SK-N-SH treated with all-trans-retinoic acid at 6 μM for 48 hours (cell line): ENCODE measurements at regions not wholly inside any gene's neighbourhood (a gene's known extent, or its start where the extent isn't known, plus 50 kb on each side); places are given as distances from the start of the nearest gene placed in this dataset.

ENCODE experiments used
- ATAC-seq: fragments of 200-7000 bp; cut with Tn5 transposase; 3 replicates; pipeline ENCODE4 v1.9.1; 2020; ENCODE audit warnings: mild to moderate bottlenecking, moderate library complexity
- ARNTL ChIP-seq: fragments of 450-650 bp; formaldehyde crosslinking; IDR thresholded peaks from 2 replicates; pipeline ENCODE4 v1.5.0; 2020; ENCODE audit warnings: low read depth, mild to moderate bottlenecking, moderate library complexity, borderline replicate concordance
- BACH2 ChIP-seq: fragments of 250-450 bp; sonication (Bioruptor Pico); IDR thresholded peaks from 2 replicates; pipeline ENCODE4 v1.9.0; 2021; ENCODE audit warnings: mild to moderate bottlenecking, borderline replicate concordance
- CSDC2 ChIP-seq: fragments of 250-450 bp; sonication (Bioruptor Pico); IDR thresholded peaks from 2 replicates; pipeline ENCODE4 v1.5.0; 2020; ENCODE audit warnings: mild to moderate bottlenecking, moderate library complexity
- ESRRG ChIP-seq: fragments of 250-450 bp; sonication (Bioruptor Pico); IDR thresholded peaks from 2 replicates; pipeline ENCODE4 v1.6.1; 2021; ENCODE audit warnings: mild to moderate bottlenecking
- GLIS3 ChIP-seq: fragments of 250-450 bp; sonication (Bioruptor Pico); IDR thresholded peaks from 2 replicates; pipeline ENCODE4 v1.5.0; 2020; ENCODE audit warnings: mild to moderate bottlenecking, moderate library complexity
- ISL1 ChIP-seq: fragments of 250-450 bp; sonication (Bioruptor Pico); IDR thresholded peaks from 2 replicates; pipeline ENCODE4 v2.1.2; 2022; ENCODE audit warnings: mild to moderate bottlenecking, moderate library complexity
- OSR1 ChIP-seq: fragments of 250-450 bp; sonication (Bioruptor Pico); IDR thresholded peaks from 2 replicates; pipeline ENCODE4 v1.8.0; 2022; ENCODE audit warnings: moderate library complexity, mild to moderate bottlenecking, inconsistent platforms
- PPARA ChIP-seq: fragments of 250-450 bp; sonication (Bioruptor Pico); IDR thresholded peaks from 2 replicates; pipeline ENCODE4 v1.5.0; 2020; ENCODE audit warnings: mild to moderate bottlenecking, borderline replicate concordance
- RARB ChIP-seq: fragments of 250-450 bp; sonication (Bioruptor Pico); IDR thresholded peaks from 2 replicates; pipeline ENCODE4 v1.8.0; 2021; ENCODE audit warnings: mild to moderate bottlenecking, moderate library complexity
- SNAI2 ChIP-seq: fragments of 250-450 bp; sonication (Bioruptor Pico); IDR thresholded peaks from 2 replicates; pipeline ENCODE4 v1.5.0; 2020; ENCODE audit warnings: mild to moderate bottlenecking, moderate library complexity
- TCF4 ChIP-seq: fragments of 250-450 bp; sonication (Bioruptor Pico); IDR thresholded peaks from 2 replicates; pipeline ENCODE4 v1.8.0; 2021; ENCODE audit warnings: mild to moderate bottlenecking, moderate library complexity, borderline replicate concordance
- TOX ChIP-seq: fragments of 250-450 bp; sonication (Bioruptor Pico); IDR thresholded peaks from 2 replicates; pipeline ENCODE4 v1.8.0; 2021; ENCODE audit warnings: mild to moderate bottlenecking, moderate library complexity, borderline replicate concordance
- ZC3H10 ChIP-seq: fragments of 250-450 bp; sonication (Bioruptor Pico); IDR thresholded peaks from 2 replicates; pipeline ENCODE4 v1.5.1; 2021; ENCODE audit warnings: mild to moderate bottlenecking, moderate library complexity
- ZFP3 ChIP-seq: fragments of 250-450 bp; sonication (Bioruptor Pico); IDR thresholded peaks from 2 replicates; pipeline ENCODE4 v1.5.0; 2020; ENCODE audit warnings: mild to moderate bottlenecking, moderate library complexity
- ZFP30 ChIP-seq: fragments of 450-650 bp; formaldehyde crosslinking; IDR thresholded peaks from 2 replicates; pipeline ENCODE4 v1.5.0; 2022; ENCODE audit warnings: mild to moderate bottlenecking, moderate library complexity
- ZNF70 ChIP-seq: fragments of 450-650 bp; formaldehyde crosslinking; IDR thresholded peaks from 2 replicates; pipeline ENCODE4 v1.5.0; 2020; ENCODE audit warnings: mild to moderate bottlenecking, moderate library complexity
- ZNF8 ChIP-seq: fragments of 450-650 bp; formaldehyde crosslinking; IDR thresholded peaks from 2 replicates; pipeline ENCODE4 v1.5.0; 2020; ENCODE audit warnings: mild to moderate bottlenecking, moderate library complexity
- TF ChIP-seq, protein P1 (sequence below): fragments of 250-450 bp; sonication (Bioruptor Pico); IDR thresholded peaks from 2 replicates; pipeline ENCODE4 v1.5.1; 2020; ENCODE audit warnings: low read depth, mild to moderate bottlenecking, moderate library complexity
- TF ChIP-seq, protein P2 (sequence below): fragments of 250-450 bp; sonication (Bioruptor Pico); IDR thresholded peaks from 2 replicates; pipeline ENCODE4 v1.8.0; 2020; ENCODE audit warnings: mild to moderate bottlenecking, moderate library complexity, borderline replicate concordance
- TF ChIP-seq, protein P3 (sequence below): fragments of 250-450 bp; sonication (Bioruptor Pico); IDR thresholded peaks from 2 replicates; pipeline ENCODE4 v1.5.0; 2020; ENCODE audit warnings: mild to moderate bottlenecking, moderate library complexity
- TF ChIP-seq, protein P4 (sequence below): fragments of 250-450 bp; sonication (Bioruptor Pico); IDR thresholded peaks from 2 replicates; pipeline ENCODE4 v1.8.0; 2021; ENCODE audit warnings: low read depth, mild to moderate bottlenecking, moderate library complexity, borderline replicate concordance
- TF ChIP-seq, protein P5 (sequence below): fragments of 250-450 bp; sonication (Bioruptor Pico); IDR thresholded peaks from 2 replicates; pipeline ENCODE4 v1.5.1; 2021; ENCODE audit warnings: mild to moderate bottlenecking, moderate library complexity

DNA sequence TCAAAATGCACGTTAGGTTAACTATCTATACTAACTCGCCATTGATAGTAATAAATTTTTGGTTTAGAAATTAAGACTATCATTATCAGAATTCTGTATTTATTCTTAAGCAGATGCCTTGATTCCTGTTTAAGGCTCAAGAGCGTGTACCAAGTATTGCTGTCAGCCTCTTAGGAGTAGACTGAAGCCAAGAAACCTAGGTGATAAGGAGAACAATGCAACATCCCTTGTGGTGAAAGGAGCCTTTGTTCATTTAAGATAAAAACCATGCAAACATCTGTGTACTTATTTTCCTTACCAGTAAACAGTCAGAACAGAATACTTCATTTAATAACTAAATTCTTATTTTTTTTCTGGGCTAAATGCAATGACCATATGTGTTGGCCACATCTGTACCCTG lies 109.4 kb upstream of the NOVA1 start:
- TF ChIP-seq, protein P1, sequence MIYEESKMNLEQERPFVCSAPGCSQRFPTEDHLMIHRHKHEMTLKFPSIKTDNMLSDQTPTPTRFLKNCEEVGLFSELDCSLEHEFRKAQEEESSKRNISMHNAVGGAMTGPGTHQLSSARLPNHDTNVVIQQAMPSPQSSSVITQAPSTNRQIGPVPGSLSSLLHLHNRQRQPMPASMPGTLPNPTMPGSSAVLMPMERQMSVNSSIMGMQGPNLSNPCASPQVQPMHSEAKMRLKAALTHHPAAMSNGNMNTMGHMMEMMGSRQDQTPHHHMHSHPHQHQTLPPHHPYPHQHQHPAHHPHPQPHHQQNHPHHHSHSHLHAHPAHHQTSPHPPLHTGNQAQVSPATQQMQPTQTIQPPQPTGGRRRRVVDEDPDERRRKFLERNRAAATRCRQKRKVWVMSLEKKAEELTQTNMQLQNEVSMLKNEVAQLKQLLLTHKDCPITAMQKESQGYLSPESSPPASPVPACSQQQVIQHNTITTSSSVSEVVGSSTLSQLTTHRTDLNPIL (CRISPR knock-in tag) = no peak
- TF ChIP-seq RARB (CRISPR knock-in tag) = no peak
- TF ChIP-seq ZNF70 = no peak
- no peak for TF ChIP-seq BACH2 (CRISPR knock-in tag)
- TF ChIP-seq CSDC2 (CRISPR knock-in tag) = no peak
- TF ChIP-seq ESRRG (CRISPR knock-in tag) = no peak
- TF ChIP-seq OSR1 (CRISPR knock-in tag) = no peak
- TF ChIP-seq TOX = no peak
- TF ChIP-seq ARNTL (CRISPR knock-in tag) = no peak
- no peak for TF ChIP-seq TCF4 (CRISPR knock-in tag)
- TF ChIP-seq, protein P2, sequence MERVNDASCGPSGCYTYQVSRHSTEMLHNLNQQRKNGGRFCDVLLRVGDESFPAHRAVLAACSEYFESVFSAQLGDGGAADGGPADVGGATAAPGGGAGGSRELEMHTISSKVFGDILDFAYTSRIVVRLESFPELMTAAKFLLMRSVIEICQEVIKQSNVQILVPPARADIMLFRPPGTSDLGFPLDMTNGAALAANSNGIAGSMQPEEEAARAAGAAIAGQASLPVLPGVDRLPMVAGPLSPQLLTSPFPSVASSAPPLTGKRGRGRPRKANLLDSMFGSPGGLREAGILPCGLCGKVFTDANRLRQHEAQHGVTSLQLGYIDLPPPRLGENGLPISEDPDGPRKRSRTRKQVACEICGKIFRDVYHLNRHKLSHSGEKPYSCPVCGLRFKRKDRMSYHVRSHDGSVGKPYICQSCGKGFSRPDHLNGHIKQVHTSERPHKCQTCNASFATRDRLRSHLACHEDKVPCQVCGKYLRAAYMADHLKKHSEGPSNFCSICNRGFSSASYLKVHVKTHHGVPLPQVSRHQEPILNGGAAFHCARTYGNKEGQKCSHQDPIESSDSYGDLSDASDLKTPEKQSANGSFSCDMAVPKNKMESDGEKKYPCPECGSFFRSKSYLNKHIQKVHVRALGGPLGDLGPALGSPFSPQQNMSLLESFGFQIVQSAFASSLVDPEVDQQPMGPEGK (CRISPR knock-in tag) = no peak
- no peak for TF ChIP-seq GLIS3 (CRISPR knock-in tag)
- no peak for TF ChIP-seq ZFP30 (CRISPR knock-in tag)
- TF ChIP-seq, protein P3, sequence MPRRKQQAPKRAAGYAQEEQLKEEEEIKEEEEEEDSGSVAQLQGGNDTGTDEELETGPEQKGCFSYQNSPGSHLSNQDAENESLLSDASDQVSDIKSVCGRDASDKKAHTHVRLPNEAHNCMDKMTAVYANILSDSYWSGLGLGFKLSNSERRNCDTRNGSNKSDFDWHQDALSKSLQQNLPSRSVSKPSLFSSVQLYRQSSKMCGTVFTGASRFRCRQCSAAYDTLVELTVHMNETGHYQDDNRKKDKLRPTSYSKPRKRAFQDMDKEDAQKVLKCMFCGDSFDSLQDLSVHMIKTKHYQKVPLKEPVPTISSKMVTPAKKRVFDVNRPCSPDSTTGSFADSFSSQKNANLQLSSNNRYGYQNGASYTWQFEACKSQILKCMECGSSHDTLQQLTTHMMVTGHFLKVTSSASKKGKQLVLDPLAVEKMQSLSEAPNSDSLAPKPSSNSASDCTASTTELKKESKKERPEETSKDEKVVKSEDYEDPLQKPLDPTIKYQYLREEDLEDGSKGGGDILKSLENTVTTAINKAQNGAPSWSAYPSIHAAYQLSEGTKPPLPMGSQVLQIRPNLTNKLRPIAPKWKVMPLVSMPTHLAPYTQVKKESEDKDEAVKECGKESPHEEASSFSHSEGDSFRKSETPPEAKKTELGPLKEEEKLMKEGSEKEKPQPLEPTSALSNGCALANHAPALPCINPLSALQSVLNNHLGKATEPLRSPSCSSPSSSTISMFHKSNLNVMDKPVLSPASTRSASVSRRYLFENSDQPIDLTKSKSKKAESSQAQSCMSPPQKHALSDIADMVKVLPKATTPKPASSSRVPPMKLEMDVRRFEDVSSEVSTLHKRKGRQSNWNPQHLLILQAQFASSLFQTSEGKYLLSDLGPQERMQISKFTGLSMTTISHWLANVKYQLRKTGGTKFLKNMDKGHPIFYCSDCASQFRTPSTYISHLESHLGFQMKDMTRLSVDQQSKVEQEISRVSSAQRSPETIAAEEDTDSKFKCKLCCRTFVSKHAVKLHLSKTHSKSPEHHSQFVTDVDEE (CRISPR knock-in tag) = no peak
- TF ChIP-seq, protein P4, sequence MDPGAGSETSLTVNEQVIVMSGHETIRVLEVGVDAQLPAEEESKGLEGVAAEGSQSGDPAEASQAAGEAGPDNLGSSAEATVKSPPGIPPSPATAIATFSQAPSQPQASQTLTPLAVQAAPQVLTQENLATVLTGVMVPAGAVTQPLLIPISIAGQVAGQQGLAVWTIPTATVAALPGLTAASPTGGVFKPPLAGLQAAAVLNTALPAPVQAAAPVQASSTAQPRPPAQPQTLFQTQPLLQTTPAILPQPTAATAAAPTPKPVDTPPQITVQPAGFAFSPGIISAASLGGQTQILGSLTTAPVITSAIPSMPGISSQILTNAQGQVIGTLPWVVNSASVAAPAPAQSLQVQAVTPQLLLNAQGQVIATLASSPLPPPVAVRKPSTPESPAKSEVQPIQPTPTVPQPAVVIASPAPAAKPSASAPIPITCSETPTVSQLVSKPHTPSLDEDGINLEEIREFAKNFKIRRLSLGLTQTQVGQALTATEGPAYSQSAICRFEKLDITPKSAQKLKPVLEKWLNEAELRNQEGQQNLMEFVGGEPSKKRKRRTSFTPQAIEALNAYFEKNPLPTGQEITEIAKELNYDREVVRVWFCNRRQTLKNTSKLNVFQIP (CRISPR knock-in tag) = no peak
- TF ChIP-seq ZNF8 (CRISPR knock-in tag) = no peak
- TF ChIP-seq, protein P5, sequence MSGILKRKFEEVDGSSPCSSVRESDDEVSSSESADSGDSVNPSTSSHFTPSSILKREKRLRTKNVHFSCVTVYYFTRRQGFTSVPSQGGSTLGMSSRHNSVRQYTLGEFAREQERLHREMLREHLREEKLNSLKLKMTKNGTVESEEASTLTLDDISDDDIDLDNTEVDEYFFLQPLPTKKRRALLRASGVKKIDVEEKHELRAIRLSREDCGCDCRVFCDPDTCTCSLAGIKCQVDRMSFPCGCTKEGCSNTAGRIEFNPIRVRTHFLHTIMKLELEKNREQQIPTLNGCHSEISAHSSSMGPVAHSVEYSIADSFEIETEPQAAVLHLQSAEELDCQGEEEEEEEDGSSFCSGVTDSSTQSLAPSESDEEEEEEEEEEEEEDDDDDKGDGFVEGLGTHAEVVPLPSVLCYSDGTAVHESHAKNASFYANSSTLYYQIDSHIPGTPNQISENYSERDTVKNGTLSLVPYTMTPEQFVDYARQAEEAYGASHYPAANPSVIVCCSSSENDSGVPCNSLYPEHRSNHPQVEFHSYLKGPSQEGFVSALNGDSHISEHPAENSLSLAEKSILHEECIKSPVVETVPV (CRISPR knock-in tag) = no peak
- no peak for TF ChIP-seq SNAI2 (CRISPR knock-in tag)
- no peak for TF ChIP-seq ZFP3 (CRISPR knock-in tag)
- no peak for ATAC-seq

DNA sequence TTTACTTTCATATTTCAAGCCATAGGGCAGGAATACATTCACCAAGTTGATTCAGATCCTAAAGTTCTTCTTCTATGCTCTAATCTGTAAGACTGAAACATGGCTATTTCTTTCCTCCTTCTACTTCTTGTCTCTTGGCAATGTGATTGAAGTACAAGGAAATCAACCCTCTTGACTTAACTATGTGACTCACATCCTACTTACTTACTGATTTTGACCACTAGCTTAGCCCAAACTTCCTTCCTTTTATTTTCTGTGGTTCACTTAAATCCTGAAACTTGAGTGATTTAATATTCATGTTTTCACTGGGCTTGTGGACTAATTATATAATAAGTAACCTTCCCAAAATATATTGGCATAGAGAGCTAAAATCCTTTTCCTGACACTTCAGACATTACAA lies 111.2 kb upstream of the NOVA1 start:
- no peak for TF ChIP-seq ZFP3 (CRISPR knock-in tag)
- TF ChIP-seq ZNF8 (CRISPR knock-in tag) = no peak
- no peak for TF ChIP-seq ZC3H10 (CRISPR knock-in tag)
- no peak for TF ChIP-seq ARNTL (CRISPR knock-in tag)
- TF ChIP-seq PPARA (CRISPR knock-in tag) = no peak
- TF ChIP-seq, protein P2 (CRISPR knock-in tag) = no peak
- no peak for TF ChIP-seq OSR1 (CRISPR knock-in tag)
- TF ChIP-seq CSDC2 (CRISPR knock-in tag) = no peak
- no peak for TF ChIP-seq GLIS3 (CRISPR knock-in tag)
- no peak for TF ChIP-seq SNAI2 (CRISPR knock-in tag)
- TF ChIP-seq ISL1 (CRISPR knock-in tag) = no peak
- TF ChIP-seq TOX = no peak
- no peak for TF ChIP-seq BACH2 (CRISPR knock-in tag)
- TF ChIP-seq ESRRG (CRISPR knock-in tag) = no peak

More for the DNA sequence above, 111.2 kb upstream of the NOVA1 start:
- no peak for ATAC-seq
